ENCODE measurements at regions not wholly inside any gene's neighbourhood (a gene's known extent, or its start where the extent isn't known, plus 50 kb on each side); places are given as distances from the start of the nearest gene placed in this dataset.

GRCh38 chr3:146894406-146894805 is 289.3 kb upstream of the PLSCR5 start:
- no peak for TF ChIP-seq CTCF (IDR thresholded peaks at IDR 0.05; ENCODE audit: borderline replicate concordance, extremely low read depth, low read length, poor library complexity, severe bottlenecking)
- TF ChIP-seq EZH2 (IDR thresholded peaks at IDR 0.05; ENCODE audit: borderline replicate concordance, low read depth, low read length, severe bottlenecking), result no peak
